GM12878 (cell line): ENCODE measurements at regions not wholly inside any gene's neighbourhood (a gene's known extent, or its start where the extent isn't known, plus 50 kb on each side); places are given as distances from the start of the nearest gene placed in this dataset.

Source experiments
- ATAC-seq: fragments of 200-7000 bp; cut with Tn5 transposase; 3 replicates; pipeline ENCODE4 v1.9.1; 2020; ENCODE audit warnings: mild to moderate bottlenecking, moderate library complexity
- BruUV-seq: library from RNA; stranded (reverse); fragments of 400-500 nt; replicated peaks from 2 replicates; lab custom pipeline; 2021; lab: Mats Ljungman, UMichigan
- CTCF ChIA-PET: fragments of 300-600 bp; sonication (Branson Sonifier 250); formaldehyde crosslinking; extraction: SDS; loops from one replicate; lab custom pipeline; 2021; ENCODE audit warnings: inconsistent platforms; lab: Yijun Ruan, JAX
- POLR2A ChIA-PET: fragments of 350-600 bp; formaldehyde crosslinking; extraction: SDS; loops from one replicate; lab custom pipeline; 2021; ENCODE audit warnings: inconsistent platforms; lab: Charles Lee
- RAD21 ChIA-PET: fragments of 300-600 bp; sonication (Branson Sonifier 250); formaldehyde crosslinking; loops from one replicate; lab custom pipeline; 2023; ENCODE audit warnings: antibody characterized with exemption; ENCODE audit not compliant: unreplicated experiment; lab: Charles Lee
- SMC1A ChIA-PET: fragments of 300-600 bp; sonication (Branson Sonifier 250); formaldehyde crosslinking; loops from one replicate; lab custom pipeline; 2023; ENCODE audit not compliant: unreplicated experiment, uncharacterized antibody; lab: Charles Lee
- DNase-seq: peaks from one replicate; pipeline ENCODE4 v3.0.0-alpha.2; 2011; ENCODE audit warnings: low read depth, low spot score
- FAIRE-seq: peaks from 3 replicates; lab custom pipeline; 2011; peaks lifted over from hg19 to GRCh38; lab: Jason Lieb, UNC
- H2AFZ ChIP-seq: 2 replicates; pipeline ENCODE4 v1.6.0; 2011; ENCODE audit warnings: low read depth, low read length, control low read depth; ENCODE audit not compliant: control insufficient read depth
- H3K27ac ChIP-seq: 2 replicates; pipeline ENCODE4 v1.5.1; 2011; ENCODE audit warnings: control low read depth; ENCODE audit not compliant: control insufficient read depth, insufficient read depth
- H3K27me3 ChIP-seq, 2 experiments: replicated peaks in 1 of 2; 2 replicates each; pipeline versions ENCODE4 v1.6.0 to v1.6.1; 2011; ENCODE audit warnings: low read length in 1 of 2; ENCODE audit not compliant: control insufficient read depth in 2 of 2, insufficient read depth in 2 of 2
- H3K36me3 ChIP-seq, 2 experiments: 2 replicates each; pipeline ENCODE4 v1.5.1; 2011; ENCODE audit warnings: low read length in 1 of 2; ENCODE audit not compliant: control insufficient read depth in 2 of 2, insufficient read depth in 2 of 2
- H3K4me1 ChIP-seq: 2 replicates; pipeline ENCODE4 v1.6.1; 2011; ENCODE audit warnings: mild to moderate bottlenecking, low read length, moderate library complexity, mixed read lengths; ENCODE audit not compliant: control insufficient read depth, insufficient read depth
- H3K4me2 ChIP-seq: 2 replicates; pipeline ENCODE4 v1.6.0; 2011; ENCODE audit warnings: control low read depth; ENCODE audit not compliant: control insufficient read depth, insufficient read depth
- H3K4me3 ChIP-seq: fragments of 200-600 bp; sonication (generic); 2 replicates; pipeline ENCODE4 v1.5.1; 2016
- H3K79me2 ChIP-seq: 2 replicates; pipeline ENCODE4 v1.6.0; 2011; ENCODE audit warnings: low read length; ENCODE audit not compliant: control insufficient read depth, insufficient read depth
- H3K9ac ChIP-seq: 2 replicates; pipeline ENCODE4 v1.8.0; 2011; ENCODE audit warnings: low read length, control low read depth, mixed read lengths; ENCODE audit not compliant: control insufficient read depth, insufficient read depth
- H3K9me3 ChIP-seq: replicated peaks from 3 replicates; pipeline ENCODE4 v1.5.1; 2011; ENCODE audit warnings: mild to moderate bottlenecking, low read length; ENCODE audit not compliant: control insufficient read depth, insufficient read depth
- H4K20me1 ChIP-seq: 2 replicates; pipeline ENCODE4 v1.6.0; 2011; ENCODE audit not compliant: control insufficient read depth, insufficient read depth
- GABPA ChIP-seq: IDR thresholded peaks from 2 replicates; pipeline ENCODE4 v1.6.1; 2014; ENCODE audit warnings: antibody characterized with exemption, low read depth, mild to moderate bottlenecking, inconsistent platforms
- IRF4 ChIP-seq: IDR thresholded peaks from 2 replicates; pipeline ENCODE4 v1.6.1; 2011; ENCODE audit warnings: low read depth, low read length
- KAT2A ChIP-seq: conservative IDR thresholded peaks from 2 replicates; pipeline ENCODE4 v1.6.1; 2011; ENCODE audit warnings: low read depth, low read length; ENCODE audit not compliant: control insufficient read depth
- MEF2A ChIP-seq: IDR thresholded peaks from 2 replicates; pipeline ENCODE4 v1.6.1; 2011; ENCODE audit warnings: low read depth, mild to moderate bottlenecking, low read length, moderate library complexity; ENCODE audit not compliant: insufficient read depth
- PAX5 ChIP-seq: IDR thresholded peaks from 2 replicates; pipeline ENCODE4 v1.6.1; 2011; ENCODE audit warnings: low read depth, low read length, borderline replicate concordance
- RAD51 ChIP-seq: fragments of 450-650 bp; IDR thresholded peaks from 2 replicates; pipeline ENCODE4 v1.6.1; 2016; ENCODE audit warnings: moderate library complexity, mild to moderate bottlenecking, inconsistent platforms
- SMAD5 ChIP-seq: IDR thresholded peaks from 2 replicates; pipeline ENCODE4 v1.6.1; 2016; ENCODE audit warnings: antibody characterized with exemption, low read depth
- YBX1 ChIP-seq: fragments of 450-650 bp; IDR thresholded peaks from 2 replicates; pipeline ENCODE4 v1.6.1; 2016; ENCODE audit warnings: antibody characterized with exemption
- ZNF274 ChIP-seq: IDR thresholded peaks from one replicate; pipeline ENCODE4 v1.8.0; 2011; ENCODE audit not compliant: insufficient read length, insufficient read depth
- WGBS: methylation state at CpG from one replicate; pipeline ENCODE4 v1.1.6; 2016; ENCODE audit warnings: low lambda C conversion rate; ENCODE audit not compliant: insufficient replicate concordance, insufficient coverage; ENCODE audit errors: missing lambda C conversion rate; 5-methylcytosine and 5-hydroxymethylcytosine counted together
- in situ Hi-C: fragments of 300-500 bp; cut with MboI; formaldehyde crosslinking; loops from 9 replicates; pipeline ENCODE4 v1.14.3; 2018; ENCODE audit warnings: mixed read lengths
- intact Hi-C: fragments of 100-400 bp; cut with micrococcal nuclease; formaldehyde crosslinking; loops from one replicate; pipeline ENCODE4 v1.14.2; 2022; ENCODE audit not compliant: unreplicated experiment
- TF ChIP-seq, protein P1 (sequence below): fragments of 450-650 bp; conservative IDR thresholded peaks from 2 replicates; pipeline ENCODE4 v1.6.1; 2017; ENCODE audit warnings: mild to moderate bottlenecking, moderate library complexity
- TF ChIP-seq, protein P2 (sequence below): fragments of 450-650 bp; IDR thresholded peaks from 2 replicates; pipeline ENCODE4 v1.6.1; 2018; ENCODE audit warnings: borderline replicate concordance, mild to moderate bottlenecking; ENCODE audit not compliant: partially characterized antibody
- TF ChIP-seq, protein P3 (sequence below): fragments of 450-650 bp; formaldehyde crosslinking; IDR thresholded peaks from 2 replicates; pipeline ENCODE4 v1.4.0; 2020; ENCODE audit warnings: mild to moderate bottlenecking, moderate library complexity
- TF ChIP-seq, protein P4 (sequence below): fragments of 450-650 bp; IDR thresholded peaks from 2 replicates; pipeline ENCODE4 v1.6.1; 2017; ENCODE audit warnings: low read depth, mild to moderate bottlenecking, moderate library complexity

DNA sequence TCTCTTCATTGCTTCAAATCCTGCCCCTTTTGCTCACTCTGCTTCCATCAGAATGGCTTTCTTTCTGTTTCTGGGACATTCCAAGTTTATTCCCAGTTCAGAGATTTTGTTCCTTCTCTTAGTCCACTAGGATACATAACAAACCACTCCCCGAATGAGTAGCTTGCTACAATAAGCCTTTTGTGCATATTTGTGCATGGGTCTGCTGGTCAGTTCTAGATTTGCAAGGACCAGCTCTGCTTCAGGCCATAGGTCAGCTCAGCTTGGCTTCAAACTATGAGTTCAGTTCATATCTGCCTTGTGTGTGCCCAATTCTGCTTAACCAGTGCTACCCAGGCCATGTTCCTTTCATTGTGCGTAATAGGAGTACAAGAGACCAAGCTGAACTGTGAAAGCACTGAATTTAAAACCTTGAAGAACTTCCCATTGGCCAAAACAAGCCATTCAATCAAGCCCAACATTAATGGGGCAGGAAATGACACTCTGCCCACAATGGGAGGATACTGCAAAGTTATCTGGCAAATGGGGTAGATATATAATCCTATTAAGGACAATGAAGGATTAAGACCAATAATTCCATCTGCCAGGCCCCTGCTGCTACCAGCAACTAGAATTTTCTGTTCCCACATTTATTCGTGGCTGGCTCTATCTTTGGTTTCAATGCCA is 328.8 kb downstream of the PRELID2 start:
- Histone ChIP-seq H3K9me3 (no peaks in the 10 kb centered on the region), H4K20me1 (no peaks in the 10 kb centered on the region), H2AFZ (no peak overlapping the region), H3K27me3 (no peaks in the 10 kb centered on the region), H3K9ac (no peak overlapping the region), H3K4me3 (no peak overlapping the region), H3K79me2 (no peaks in the 10 kb centered on the region), H3K4me1 (no peaks in the 10 kb centered on the region), H3K36me3 (no peaks in the 10 kb centered on the region), H3K27ac (no peak overlapping the region), H3K4me2 (no peak overlapping the region)
- TF ChIP-seq PAX5 = no peak
- TF ChIP-seq, protein P1, sequence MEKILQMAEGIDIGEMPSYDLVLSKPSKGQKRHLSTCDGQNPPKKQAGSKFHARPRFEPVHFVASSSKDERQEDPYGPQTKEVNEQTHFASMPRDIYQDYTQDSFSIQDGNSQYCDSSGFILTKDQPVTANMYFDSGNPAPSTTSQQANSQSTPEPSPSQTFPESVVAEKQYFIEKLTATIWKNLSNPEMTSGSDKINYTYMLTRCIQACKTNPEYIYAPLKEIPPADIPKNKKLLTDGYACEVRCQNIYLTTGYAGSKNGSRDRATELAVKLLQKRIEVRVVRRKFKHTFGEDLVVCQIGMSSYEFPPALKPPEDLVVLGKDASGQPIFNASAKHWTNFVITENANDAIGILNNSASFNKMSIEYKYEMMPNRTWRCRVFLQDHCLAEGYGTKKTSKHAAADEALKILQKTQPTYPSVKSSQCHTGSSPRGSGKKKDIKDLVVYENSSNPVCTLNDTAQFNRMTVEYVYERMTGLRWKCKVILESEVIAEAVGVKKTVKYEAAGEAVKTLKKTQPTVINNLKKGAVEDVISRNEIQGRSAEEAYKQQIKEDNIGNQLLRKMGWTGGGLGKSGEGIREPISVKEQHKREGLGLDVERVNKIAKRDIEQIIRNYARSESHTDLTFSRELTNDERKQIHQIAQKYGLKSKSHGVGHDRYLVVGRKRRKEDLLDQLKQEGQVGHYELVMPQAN = no peak
- TF ChIP-seq RAD51 = no peak
- TF ChIP-seq YBX1 = no peak
- TF ChIP-seq, protein P2, sequence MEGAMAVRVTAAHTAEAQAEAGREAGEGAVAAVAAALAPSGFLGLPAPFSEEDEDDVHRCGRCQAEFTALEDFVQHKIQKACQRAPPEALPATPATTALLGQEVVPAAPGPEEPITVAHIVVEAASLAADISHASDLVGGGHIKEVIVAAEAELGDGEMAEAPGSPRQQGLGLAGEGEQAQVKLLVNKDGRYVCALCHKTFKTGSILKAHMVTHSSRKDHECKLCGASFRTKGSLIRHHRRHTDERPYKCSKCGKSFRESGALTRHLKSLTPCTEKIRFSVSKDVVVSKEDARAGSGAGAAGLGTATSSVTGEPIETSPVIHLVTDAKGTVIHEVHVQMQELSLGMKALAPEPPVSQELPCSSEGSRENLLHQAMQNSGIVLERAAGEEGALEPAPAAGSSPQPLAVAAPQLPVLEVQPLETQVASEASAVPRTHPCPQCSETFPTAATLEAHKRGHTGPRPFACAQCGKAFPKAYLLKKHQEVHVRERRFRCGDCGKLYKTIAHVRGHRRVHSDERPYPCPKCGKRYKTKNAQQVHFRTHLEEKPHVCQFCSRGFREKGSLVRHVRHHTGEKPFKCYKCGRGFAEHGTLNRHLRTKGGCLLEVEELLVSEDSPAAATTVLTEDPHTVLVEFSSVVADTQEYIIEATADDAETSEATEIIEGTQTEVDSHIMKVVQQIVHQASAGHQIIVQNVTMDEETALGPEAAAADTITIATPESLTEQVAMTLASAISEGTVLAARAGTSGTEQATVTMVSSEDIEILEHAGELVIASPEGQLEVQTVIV = no peak
- no peak for TF ChIP-seq IRF4
- no peak for TF ChIP-seq GABPA
- no peak for TF ChIP-seq MEF2A
- no peak for TF ChIP-seq ZNF274
- no peak for TF ChIP-seq SMAD5
- TF ChIP-seq, protein P3, sequence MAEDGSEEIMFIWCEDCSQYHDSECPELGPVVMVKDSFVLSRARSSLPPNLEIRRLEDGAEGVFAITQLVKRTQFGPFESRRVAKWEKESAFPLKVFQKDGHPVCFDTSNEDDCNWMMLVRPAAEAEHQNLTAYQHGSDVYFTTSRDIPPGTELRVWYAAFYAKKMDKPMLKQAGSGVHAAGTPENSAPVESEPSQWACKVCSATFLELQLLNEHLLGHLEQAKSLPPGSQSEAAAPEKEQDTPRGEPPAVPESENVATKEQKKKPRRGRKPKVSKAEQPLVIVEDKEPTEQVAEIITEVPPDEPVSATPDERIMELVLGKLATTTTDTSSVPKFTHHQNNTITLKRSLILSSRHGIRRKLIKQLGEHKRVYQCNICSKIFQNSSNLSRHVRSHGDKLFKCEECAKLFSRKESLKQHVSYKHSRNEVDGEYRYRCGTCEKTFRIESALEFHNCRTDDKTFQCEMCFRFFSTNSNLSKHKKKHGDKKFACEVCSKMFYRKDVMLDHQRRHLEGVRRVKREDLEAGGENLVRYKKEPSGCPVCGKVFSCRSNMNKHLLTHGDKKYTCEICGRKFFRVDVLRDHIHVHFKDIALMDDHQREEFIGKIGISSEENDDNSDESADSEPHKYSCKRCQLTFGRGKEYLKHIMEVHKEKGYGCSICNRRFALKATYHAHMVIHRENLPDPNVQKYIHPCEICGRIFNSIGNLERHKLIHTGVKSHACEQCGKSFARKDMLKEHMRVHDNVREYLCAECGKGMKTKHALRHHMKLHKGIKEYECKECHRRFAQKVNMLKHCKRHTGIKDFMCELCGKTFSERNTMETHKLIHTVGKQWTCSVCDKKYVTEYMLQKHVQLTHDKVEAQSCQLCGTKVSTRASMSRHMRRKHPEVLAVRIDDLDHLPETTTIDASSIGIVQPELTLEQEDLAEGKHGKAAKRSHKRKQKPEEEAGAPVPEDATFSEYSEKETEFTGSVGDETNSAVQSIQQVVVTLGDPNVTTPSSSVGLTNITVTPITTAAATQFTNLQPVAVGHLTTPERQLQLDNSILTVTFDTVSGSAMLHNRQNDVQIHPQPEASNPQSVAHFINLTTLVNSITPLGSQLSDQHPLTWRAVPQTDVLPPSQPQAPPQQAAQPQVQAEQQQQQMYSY = no peak
- TF ChIP-seq, protein P4, sequence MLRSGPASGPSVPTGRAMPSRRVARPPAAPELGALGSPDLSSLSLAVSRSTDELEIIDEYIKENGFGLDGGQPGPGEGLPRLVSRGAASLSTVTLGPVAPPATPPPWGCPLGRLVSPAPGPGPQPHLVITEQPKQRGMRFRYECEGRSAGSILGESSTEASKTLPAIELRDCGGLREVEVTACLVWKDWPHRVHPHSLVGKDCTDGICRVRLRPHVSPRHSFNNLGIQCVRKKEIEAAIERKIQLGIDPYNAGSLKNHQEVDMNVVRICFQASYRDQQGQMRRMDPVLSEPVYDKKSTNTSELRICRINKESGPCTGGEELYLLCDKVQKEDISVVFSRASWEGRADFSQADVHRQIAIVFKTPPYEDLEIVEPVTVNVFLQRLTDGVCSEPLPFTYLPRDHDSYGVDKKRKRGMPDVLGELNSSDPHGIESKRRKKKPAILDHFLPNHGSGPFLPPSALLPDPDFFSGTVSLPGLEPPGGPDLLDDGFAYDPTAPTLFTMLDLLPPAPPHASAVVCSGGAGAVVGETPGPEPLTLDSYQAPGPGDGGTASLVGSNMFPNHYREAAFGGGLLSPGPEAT = no peak
- TF ChIP-seq KAT2A = no peak
- no TSS peak for BruUV-seq
- no peak for FAIRE-seq
- in situ Hi-C loops = no loop called here
- ChIA-PET CTCF (no interaction called here), POLR2A (no interaction called here), SMC1A (no interaction called here), RAD21 (no interaction called here)
- DNase-seq = no peak
- ATAC-seq = no peak
- intact Hi-C loops = no loop called here
- 5% methylated on average over 3 of the region's 3 CpGs for WGBS
